WI38 (cell line): ENCODE measurements at regions not wholly inside any gene's neighbourhood (a gene's known extent, or its start where the extent isn't known, plus 50 kb on each side); places are given as distances from the start of the nearest gene placed in this dataset.

ENCODE experiments used
- H3K4me3 ChIP-seq: 2 replicates; pipeline ENCODE4 v1.5.1; 2011; ENCODE audit warnings: low read depth, mild to moderate bottlenecking, control low read depth, low read length
- CTCF ChIP-seq: IDR thresholded peaks from 2 replicates; pipeline ENCODE4 v1.5.1; 2012; ENCODE audit warnings: low read depth, mild to moderate bottlenecking, control low read depth, low read length

GRCh38 chr9:108703429-108703828 is 152.4 kb downstream of the ACTL7B start:
- H3K4me3 ChIP-seq: no peak overlapping the region
- no peak for TF ChIP-seq CTCF

GRCh38 chr9:108702681-108703080 is 153.1 kb downstream of the ACTL7B start:
- H3K4me3 ChIP-seq: no peak overlapping the region
- TF ChIP-seq CTCF: no peak

GRCh38 chr9:108698801-108699200 is 157.0 kb downstream of the ACTL7B start:
- no peak overlapping the region for H3K4me3 ChIP-seq
- no peak for TF ChIP-seq CTCF

GRCh38 chr9:108698231-108698630 is 157.6 kb downstream of the ACTL7B start:
- H3K4me3 ChIP-seq: no peak overlapping the region
- TF ChIP-seq CTCF: no peak

- no peak overlapping the region for H3K4me3 ChIP-seq
- TF ChIP-seq CTCF: no peak
These were observed 159.6 kb downstream of the ACTL7B start for GRCh38 chr9:108696156-108696555.

GRCh38 chr9:108694170-108694569 is 161.6 kb downstream of the ACTL7B start:
- no peak for TF ChIP-seq CTCF
- H3K4me3 ChIP-seq: no peak overlapping the region

GRCh38 chr9:108691614-108692013 is 164.2 kb downstream of the ACTL7B start:
- H3K4me3 ChIP-seq: no peak overlapping the region
- no peak for TF ChIP-seq CTCF

GRCh38 chr9:108688676-108689075 is 167.1 kb downstream of the ACTL7B start:
- TF ChIP-seq CTCF: no peak
- H3K4me3 ChIP-seq: no peak overlapping the region
